PC-9 (cell line): ENCODE measurements at regions not wholly inside any gene's neighbourhood (a gene's known extent, or its start where the extent isn't known, plus 50 kb on each side); places are given as distances from the start of the nearest gene placed in this dataset.
"Not testable (repeated sequence)": the region's sequence is repeated elsewhere in the genome, so short reads cannot be mapped to it uniquely, and the experiment has no call there.

Experiments used
- BruUV-seq: library from RNA; stranded (reverse); fragments of 400-500 nt; replicated peaks from 2 replicates; lab custom pipeline; 2021; lab: Mats Ljungman, UMichigan
- CTCF ChIA-PET: fragments of 300-600 bp; sonication (Branson Sonifier 250); formaldehyde crosslinking; loops from one replicate; lab custom pipeline; 2022; ENCODE audit warnings: antibody characterized with exemption; lab: Charles Lee
- POLR2A ChIA-PET: fragments of 300-600 bp; sonication (Branson Sonifier 250); formaldehyde crosslinking; loops from one replicate; lab custom pipeline; 2022; ENCODE audit warnings: antibody characterized with exemption; ENCODE audit not compliant: unreplicated experiment; lab: Charles Lee
- DNase-seq, 2 experiments: peaks; one replicate each; pipeline versions ENCODE4 v3.0.0 to v3.0.0-alpha.2; 2015 to 2022; ENCODE audit warnings: mixed read lengths in 1 of 2
- H2AFZ ChIP-seq: fragments of 200-600 bp; sonication (generic); 2 replicates; pipeline ENCODE4 v1.8.1; 2017; ENCODE audit warnings: antibody characterized with exemption
- H3F3A ChIP-seq: fragments of 200-600 bp; sonication (generic); 2 replicates; pipeline ENCODE4 v1.8.1; 2017; ENCODE audit warnings: antibody characterized with exemption, mild to moderate bottlenecking, low read depth; ENCODE audit not compliant: insufficient read depth
- H3K27ac ChIP-seq: fragments of 200-600 bp; sonication (generic); 2 replicates; pipeline ENCODE4 v1.6.1; 2016; ENCODE audit warnings: mixed run types
- H3K27me3 ChIP-seq: fragments of 200-600 bp; sonication (generic); 2 replicates; pipeline ENCODE4 v1.6.1; 2016; ENCODE audit warnings: low read depth, mixed run types; ENCODE audit not compliant: insufficient read depth
- H3K36me3 ChIP-seq: fragments of 200-600 bp; sonication (generic); 2 replicates; pipeline ENCODE4 v1.6.1; 2016; ENCODE audit warnings: low read depth, mixed run types
- H3K4me1 ChIP-seq: fragments of 200-600 bp; sonication (generic); replicated peaks from 2 replicates; pipeline ENCODE4 v1.6.1; 2016; ENCODE audit warnings: mixed run types; ENCODE audit not compliant: insufficient read depth
- H3K4me2 ChIP-seq: fragments of 200-600 bp; sonication (generic); 2 replicates; pipeline ENCODE4 v1.6.1; 2017; ENCODE audit warnings: mixed run types
- H3K4me3 ChIP-seq: fragments of 200-600 bp; sonication (generic); 2 replicates; pipeline ENCODE4 v1.6.1; 2016; ENCODE audit warnings: mixed run types
- H3K79me2 ChIP-seq: fragments of 200-600 bp; sonication (generic); 2 replicates; pipeline ENCODE4 v1.6.1; 2017; ENCODE audit warnings: low read depth, mixed run types
- H3K9me2 ChIP-seq: fragments of 200-600 bp; sonication (generic); 2 replicates; pipeline ENCODE4 v1.8.1; 2017; ENCODE audit warnings: mild to moderate bottlenecking; ENCODE audit not compliant: insufficient read depth
- H3K9me3 ChIP-seq: fragments of 200-600 bp; sonication (generic); 2 replicates; pipeline ENCODE4 v1.8.1; 2016; ENCODE audit warnings: low read depth; ENCODE audit not compliant: insufficient read depth
- H4K20me1 ChIP-seq: fragments of 200-600 bp; sonication (generic); 2 replicates; pipeline ENCODE4 v1.8.1; 2017; ENCODE audit not compliant: insufficient read depth
- EZH2 ChIP-seq: fragments of 200-600 bp; sonication (generic); IDR thresholded peaks from 2 replicates; pipeline ENCODE4 v1.8.0; 2017; ENCODE audit warnings: antibody characterized with exemption, low read depth
- intact Hi-C: fragments of 100-400 bp; cut with micrococcal nuclease; formaldehyde crosslinking; loops from one replicate; pipeline ENCODE4 v1.10.0; 2022; ENCODE audit not compliant: unreplicated experiment
- TF ChIP-seq, protein P1 (sequence below): fragments of 200-600 bp; sonication (generic); conservative IDR thresholded peaks from 2 replicates; pipeline ENCODE4 v1.6.1; 2017; ENCODE audit warnings: mixed run types, antibody characterized with exemption, mild to moderate bottlenecking, moderate library complexity

DNA sequence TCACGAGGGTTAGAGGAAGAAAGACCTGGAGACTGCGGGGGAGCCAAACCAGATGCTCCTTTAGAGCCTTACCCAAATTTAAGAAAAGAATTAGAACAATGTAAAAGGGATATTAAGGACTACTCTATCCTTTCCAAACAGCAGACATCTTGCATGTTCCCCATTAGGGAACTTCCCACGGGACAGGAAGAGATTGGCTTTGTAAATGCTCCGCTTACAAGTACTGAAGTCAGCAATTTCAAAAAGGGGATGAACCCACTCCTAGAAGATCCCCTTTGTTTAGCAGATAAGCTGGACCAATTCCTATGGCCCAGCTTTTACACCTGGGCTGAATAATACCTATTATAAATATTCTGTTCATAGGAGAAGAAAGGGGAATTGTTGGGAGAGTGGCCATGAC is 74.2 kb downstream of the APOBEC1 start:
- BruUV-seq: no TSS peak
- POLR2A ChIA-PET: no interaction called here
- Histone ChIP-seq H3K9me2 (no peaks in the 10 kb centered on the region; the same call in 1 of the 2 replicates), H3K4me1 (no peaks in the 10 kb centered on the region), H3K27me3 (no peaks in the 10 kb centered on the region), H3K4me2 (no peak overlapping the region), H3K4me3 (no peak overlapping the region), H2AFZ (no peak overlapping the region), H3K36me3 (no peaks in the 10 kb centered on the region), H3K79me2 (no peaks in the 10 kb centered on the region), H4K20me1 (no peaks in the 10 kb centered on the region), H3K27ac (no peak overlapping the region), H3K9me3 (no peaks in the 10 kb centered on the region), H3F3A (no peaks in the 10 kb centered on the region)
- intact Hi-C loops: no loop called here
- TF ChIP-seq, protein P1, sequence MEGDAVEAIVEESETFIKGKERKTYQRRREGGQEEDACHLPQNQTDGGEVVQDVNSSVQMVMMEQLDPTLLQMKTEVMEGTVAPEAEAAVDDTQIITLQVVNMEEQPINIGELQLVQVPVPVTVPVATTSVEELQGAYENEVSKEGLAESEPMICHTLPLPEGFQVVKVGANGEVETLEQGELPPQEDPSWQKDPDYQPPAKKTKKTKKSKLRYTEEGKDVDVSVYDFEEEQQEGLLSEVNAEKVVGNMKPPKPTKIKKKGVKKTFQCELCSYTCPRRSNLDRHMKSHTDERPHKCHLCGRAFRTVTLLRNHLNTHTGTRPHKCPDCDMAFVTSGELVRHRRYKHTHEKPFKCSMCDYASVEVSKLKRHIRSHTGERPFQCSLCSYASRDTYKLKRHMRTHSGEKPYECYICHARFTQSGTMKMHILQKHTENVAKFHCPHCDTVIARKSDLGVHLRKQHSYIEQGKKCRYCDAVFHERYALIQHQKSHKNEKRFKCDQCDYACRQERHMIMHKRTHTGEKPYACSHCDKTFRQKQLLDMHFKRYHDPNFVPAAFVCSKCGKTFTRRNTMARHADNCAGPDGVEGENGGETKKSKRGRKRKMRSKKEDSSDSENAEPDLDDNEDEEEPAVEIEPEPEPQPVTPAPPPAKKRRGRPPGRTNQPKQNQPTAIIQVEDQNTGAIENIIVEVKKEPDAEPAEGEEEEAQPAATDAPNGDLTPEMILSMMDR: no peak
- TF ChIP-seq EZH2: no peak
- no peak for DNase-seq
- CTCF ChIA-PET: no interaction called here

- H3K4me1 ChIP-seq, H3K9me2 ChIP-seq, H3K27ac ChIP-seq, H3K9me3 ChIP-seq, POLR2A ChIA-PET, H4K20me1 ChIP-seq, intact Hi-C loops, H2AFZ ChIP-seq, BruUV-seq, H3K4me2 ChIP-seq, DNase-seq, H3K79me2 ChIP-seq, H3K27me3 ChIP-seq, H3F3A ChIP-seq, H3K36me3 ChIP-seq, CTCF ChIA-PET, H3K4me3 ChIP-seq: not testable (repeated sequence)
These were observed 75.6 kb downstream of the APOBEC1 start for GRCh38 chr12:7590085-7590484.

DNA sequence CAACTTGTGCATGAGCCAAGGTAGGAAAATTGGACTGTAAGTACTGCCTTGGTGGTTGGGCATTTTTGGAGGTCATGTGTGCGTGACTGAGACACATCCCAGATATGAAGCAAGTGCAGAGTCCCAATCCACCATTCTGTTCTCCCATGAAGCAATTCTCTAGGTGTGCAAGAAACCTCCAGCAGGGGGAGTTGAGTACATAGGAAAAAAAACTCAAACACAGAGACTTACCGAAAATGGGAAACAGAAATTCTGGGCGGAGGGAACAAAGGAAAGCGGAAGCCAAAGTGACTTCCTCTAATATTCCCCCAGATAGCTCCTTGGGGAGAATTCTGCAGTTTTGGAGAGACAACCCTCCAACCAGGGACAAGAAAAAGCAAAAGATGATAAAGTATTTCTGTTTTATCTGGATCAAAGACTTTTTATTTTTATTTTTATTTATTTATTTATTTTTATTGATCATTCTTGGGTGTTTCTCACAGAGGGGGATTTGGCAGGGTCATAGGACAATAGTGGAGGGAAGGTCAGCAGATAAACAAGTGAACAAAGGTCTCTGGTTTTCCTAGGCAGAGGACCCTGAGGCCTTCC is 76.9 kb downstream of the APOBEC1 start:
- CTCF ChIA-PET: interaction anchor here (0.6 kb wide), 2 partner anchors 12 to 250 kb away, joined by 3 to 5 read pairs; no protein-coding TSS in a partner anchor
- POLR2A ChIA-PET: interaction anchor here (0.7 kb wide), 1 partner anchor 117 kb away, joined by 5 read pairs; no protein-coding TSS in a partner anchor
- not testable (repeated sequence) for H3K4me2 ChIP-seq

GRCh38 chr12:7584137-7584536 is 80.6 kb upstream of the CD163 start:
- H3K36me3 ChIP-seq, H3K9me2 ChIP-seq, H3K9me3 ChIP-seq, BruUV-seq, H2AFZ ChIP-seq, H3K27me3 ChIP-seq, H3K79me2 ChIP-seq, H3K4me3 ChIP-seq, intact Hi-C loops, H4K20me1 ChIP-seq: not testable (repeated sequence)
- peak overlapping the region; percentile 11; the same call in 1 of the 2 replicates for H3K4me2 ChIP-seq
- DNase-seq: peak; percentile 89 to 91
- ChIA-PET POLR2A (interaction anchor here (0.6 to 0.7 kb wide), 7 partner anchors 8 to 1311 kb away, joined by 3 to 37 read pairs (median 7); no protein-coding TSS in a partner anchor), CTCF (interaction anchor here (0.6 to 0.7 kb wide), 2 partner anchors 1274 to 1466 kb away, joined by 4 to 6 read pairs; partner anchors contain the start of gene PLEKHG6)
- peaks cover 13% of the 10 kb centered on the region for H3F3A ChIP-seq
- H3K27ac ChIP-seq: peak overlapping the region; percentile 82
- H3K4me1 ChIP-seq: peaks cover 20% of the 10 kb centered on the region

More for the DNA sequence above, 76.9 kb downstream of the APOBEC1 start:
- TF ChIP-seq, protein P1: peak; percentile 71
- not testable (repeated sequence) for H3K9me2 ChIP-seq, BruUV-seq, H3K27ac ChIP-seq, H3K79me2 ChIP-seq, H3K4me3 ChIP-seq, H3K36me3 ChIP-seq, H4K20me1 ChIP-seq, H3K9me3 ChIP-seq, H2AFZ ChIP-seq, H3K27me3 ChIP-seq, H3F3A ChIP-seq
- peaks cover 14% of the 10 kb centered on the region for H3K4me1 ChIP-seq
- DNase-seq: peak; percentile 42 to 58
- intact Hi-C loops: loop anchor here (1.0 kb wide), 1 partner anchor 49 kb away; no protein-coding TSS in a partner anchor
